Prostate gland (tissue), 2 donors: ENCODE measurements at regions not wholly inside any gene's neighbourhood (a gene's known extent, or its start where the extent isn't known, plus 50 kb on each side); places are given as distances from the start of the nearest gene placed in this dataset.

Experiments
- POLR2A ChIP-seq: fragments of 450-650 bp; IDR thresholded peaks from one replicate; pipeline ENCODE4 v1.6.1; 2016; ENCODE audit warnings: antibody characterized with exemption, mild to moderate bottlenecking
- TF ChIP-seq, protein P1 (sequence below), 4 experiments: fragments of 200-600 bp in 2 of 4; fragments of 450-650 bp in 2 of 4; sonication (generic) in 2 of 4; IDR thresholded peaks; 1 replicate in 3 of 4; 2 replicates in 1 of 4; pipeline ENCODE4 v1.5.1; 2016 to 2019; ENCODE audit warnings: antibody characterized with exemption in 4 of 4, mild to moderate bottlenecking in 2 of 4, moderate library complexity in 2 of 4

DNA sequence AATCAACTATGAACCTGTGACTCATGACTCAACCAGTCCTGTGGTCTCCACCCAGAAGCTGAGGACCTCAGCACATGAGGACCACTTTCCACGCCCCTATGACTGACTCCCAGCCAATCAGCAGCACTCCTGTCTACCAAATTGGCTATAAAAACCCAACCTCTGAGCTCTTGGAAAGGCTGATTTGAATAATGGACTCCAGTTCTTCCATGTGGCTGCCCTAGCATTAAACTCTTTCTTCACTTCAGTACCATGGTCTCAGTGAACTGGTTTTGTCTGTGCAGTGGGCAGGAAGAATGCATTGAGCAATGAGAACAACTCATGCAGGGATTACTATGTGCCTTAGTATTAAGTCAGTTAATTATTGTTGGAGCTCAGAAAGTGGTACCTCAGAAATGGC lies 78.3 kb downstream of the CMPK2 start:
- TF ChIP-seq, protein P1, sequence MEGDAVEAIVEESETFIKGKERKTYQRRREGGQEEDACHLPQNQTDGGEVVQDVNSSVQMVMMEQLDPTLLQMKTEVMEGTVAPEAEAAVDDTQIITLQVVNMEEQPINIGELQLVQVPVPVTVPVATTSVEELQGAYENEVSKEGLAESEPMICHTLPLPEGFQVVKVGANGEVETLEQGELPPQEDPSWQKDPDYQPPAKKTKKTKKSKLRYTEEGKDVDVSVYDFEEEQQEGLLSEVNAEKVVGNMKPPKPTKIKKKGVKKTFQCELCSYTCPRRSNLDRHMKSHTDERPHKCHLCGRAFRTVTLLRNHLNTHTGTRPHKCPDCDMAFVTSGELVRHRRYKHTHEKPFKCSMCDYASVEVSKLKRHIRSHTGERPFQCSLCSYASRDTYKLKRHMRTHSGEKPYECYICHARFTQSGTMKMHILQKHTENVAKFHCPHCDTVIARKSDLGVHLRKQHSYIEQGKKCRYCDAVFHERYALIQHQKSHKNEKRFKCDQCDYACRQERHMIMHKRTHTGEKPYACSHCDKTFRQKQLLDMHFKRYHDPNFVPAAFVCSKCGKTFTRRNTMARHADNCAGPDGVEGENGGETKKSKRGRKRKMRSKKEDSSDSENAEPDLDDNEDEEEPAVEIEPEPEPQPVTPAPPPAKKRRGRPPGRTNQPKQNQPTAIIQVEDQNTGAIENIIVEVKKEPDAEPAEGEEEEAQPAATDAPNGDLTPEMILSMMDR (IDR thresholded peaks at IDR 0.05), result no peak
- no peak for TF ChIP-seq POLR2A
